PFSK-1 (cell line): ENCODE measurements at regions not wholly inside any gene's neighbourhood (a gene's known extent, or its start where the extent isn't known, plus 50 kb on each side); places are given as distances from the start of the nearest gene placed in this dataset.

Experiments
- FOXP2 ChIP-seq: optimal IDR thresholded peaks from 2 replicates; pipeline ENCODE3; 2011; ENCODE audit warnings: borderline replicate concordance, control low read depth, inconsistent platforms; ENCODE audit not compliant: insufficient read depth; ENCODE audit errors: extremely low read length, extremely low read depth
- POLR2AphosphoS5 ChIP-seq: IDR thresholded peaks from 2 replicates; pipeline ENCODE4 v1.6.1; 2012; ENCODE audit warnings: low read depth, mild to moderate bottlenecking, control low read depth, low read length, moderate library complexity
- SIN3A ChIP-seq: IDR thresholded peaks from 2 replicates; pipeline ENCODE4 v1.6.1; 2012; ENCODE audit warnings: mild to moderate bottlenecking, low read length, moderate library complexity, borderline replicate concordance; ENCODE audit not compliant: insufficient read depth
- TAF1 ChIP-seq: IDR thresholded peaks from 2 replicates; pipeline ENCODE4 v1.6.1; 2012; ENCODE audit warnings: low read length, control low read depth, borderline replicate concordance; ENCODE audit not compliant: insufficient read depth
- TF ChIP-seq, protein P1 (sequence below), 2 experiments: IDR thresholded peaks; 2 replicates each; pipeline versions ENCODE4 v1.6.1 to v1.8.0; 2011 to 2012; ENCODE audit warnings: low read depth in 2 of 2, low read length in 2 of 2, control low read depth in 1 of 2, inconsistent platforms in 1 of 2, mild to moderate bottlenecking in 1 of 2, moderate library complexity in 1 of 2; ENCODE audit not compliant: insufficient read depth in 1 of 2

DNA sequence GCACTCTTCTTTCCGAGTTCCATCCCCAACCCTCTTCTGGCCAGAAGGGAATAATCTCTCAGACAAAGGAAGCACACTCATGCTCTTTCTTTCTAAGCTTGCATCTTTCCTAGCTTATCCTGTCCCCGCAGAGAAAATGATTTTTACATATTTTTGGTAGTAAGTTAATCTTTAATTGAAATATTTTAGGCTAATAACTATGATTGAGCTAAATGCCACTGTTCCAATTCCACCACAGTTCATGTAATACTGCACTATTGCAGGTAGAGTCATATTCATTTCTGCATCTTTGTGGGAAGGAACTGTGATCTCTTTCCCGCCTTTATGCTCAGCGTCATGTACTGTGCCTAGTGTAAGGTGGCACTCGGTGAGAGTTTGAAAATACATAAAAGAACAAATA lies 158.9 kb upstream of the FOXG1 start:
- TF ChIP-seq POLR2AphosphoS5, result no peak
- no peak for TF ChIP-seq SIN3A
- TF ChIP-seq TAF1, result no peak
- no peak for TF ChIP-seq FOXP2
- TF ChIP-seq, protein P1, sequence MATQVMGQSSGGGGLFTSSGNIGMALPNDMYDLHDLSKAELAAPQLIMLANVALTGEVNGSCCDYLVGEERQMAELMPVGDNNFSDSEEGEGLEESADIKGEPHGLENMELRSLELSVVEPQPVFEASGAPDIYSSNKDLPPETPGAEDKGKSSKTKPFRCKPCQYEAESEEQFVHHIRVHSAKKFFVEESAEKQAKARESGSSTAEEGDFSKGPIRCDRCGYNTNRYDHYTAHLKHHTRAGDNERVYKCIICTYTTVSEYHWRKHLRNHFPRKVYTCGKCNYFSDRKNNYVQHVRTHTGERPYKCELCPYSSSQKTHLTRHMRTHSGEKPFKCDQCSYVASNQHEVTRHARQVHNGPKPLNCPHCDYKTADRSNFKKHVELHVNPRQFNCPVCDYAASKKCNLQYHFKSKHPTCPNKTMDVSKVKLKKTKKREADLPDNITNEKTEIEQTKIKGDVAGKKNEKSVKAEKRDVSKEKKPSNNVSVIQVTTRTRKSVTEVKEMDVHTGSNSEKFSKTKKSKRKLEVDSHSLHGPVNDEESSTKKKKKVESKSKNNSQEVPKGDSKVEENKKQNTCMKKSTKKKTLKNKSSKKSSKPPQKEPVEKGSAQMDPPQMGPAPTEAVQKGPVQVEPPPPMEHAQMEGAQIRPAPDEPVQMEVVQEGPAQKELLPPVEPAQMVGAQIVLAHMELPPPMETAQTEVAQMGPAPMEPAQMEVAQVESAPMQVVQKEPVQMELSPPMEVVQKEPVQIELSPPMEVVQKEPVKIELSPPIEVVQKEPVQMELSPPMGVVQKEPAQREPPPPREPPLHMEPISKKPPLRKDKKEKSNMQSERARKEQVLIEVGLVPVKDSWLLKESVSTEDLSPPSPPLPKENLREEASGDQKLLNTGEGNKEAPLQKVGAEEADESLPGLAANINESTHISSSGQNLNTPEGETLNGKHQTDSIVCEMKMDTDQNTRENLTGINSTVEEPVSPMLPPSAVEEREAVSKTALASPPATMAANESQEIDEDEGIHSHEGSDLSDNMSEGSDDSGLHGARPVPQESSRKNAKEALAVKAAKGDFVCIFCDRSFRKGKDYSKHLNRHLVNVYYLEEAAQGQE (IDR thresholded peaks at IDR 0.05; ENCODE audit: insufficient read depth in 1 of 2, low read depth in 2 of 2, low read length in 2 of 2), result no peak

DNA sequence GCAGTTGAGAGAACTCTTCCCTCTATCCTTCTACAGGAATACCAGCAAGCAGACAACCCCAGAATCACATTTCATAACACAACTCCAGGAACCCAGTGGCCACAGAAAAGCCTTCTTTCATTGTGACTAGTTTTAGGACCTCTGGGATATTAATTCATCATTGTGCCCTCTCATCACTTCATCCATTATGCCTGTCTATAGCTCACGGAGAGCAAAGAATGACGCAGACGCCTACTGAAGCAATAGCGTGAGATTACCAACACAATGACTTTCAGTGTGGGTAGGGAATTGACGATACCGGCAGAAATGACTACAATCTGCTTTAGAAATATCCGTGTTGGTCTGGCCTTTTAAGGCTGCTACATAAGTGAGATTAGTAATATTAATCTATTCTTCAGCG lies 158.1 kb upstream of the FOXG1 start:
- TF ChIP-seq SIN3A, result no peak

DNA sequence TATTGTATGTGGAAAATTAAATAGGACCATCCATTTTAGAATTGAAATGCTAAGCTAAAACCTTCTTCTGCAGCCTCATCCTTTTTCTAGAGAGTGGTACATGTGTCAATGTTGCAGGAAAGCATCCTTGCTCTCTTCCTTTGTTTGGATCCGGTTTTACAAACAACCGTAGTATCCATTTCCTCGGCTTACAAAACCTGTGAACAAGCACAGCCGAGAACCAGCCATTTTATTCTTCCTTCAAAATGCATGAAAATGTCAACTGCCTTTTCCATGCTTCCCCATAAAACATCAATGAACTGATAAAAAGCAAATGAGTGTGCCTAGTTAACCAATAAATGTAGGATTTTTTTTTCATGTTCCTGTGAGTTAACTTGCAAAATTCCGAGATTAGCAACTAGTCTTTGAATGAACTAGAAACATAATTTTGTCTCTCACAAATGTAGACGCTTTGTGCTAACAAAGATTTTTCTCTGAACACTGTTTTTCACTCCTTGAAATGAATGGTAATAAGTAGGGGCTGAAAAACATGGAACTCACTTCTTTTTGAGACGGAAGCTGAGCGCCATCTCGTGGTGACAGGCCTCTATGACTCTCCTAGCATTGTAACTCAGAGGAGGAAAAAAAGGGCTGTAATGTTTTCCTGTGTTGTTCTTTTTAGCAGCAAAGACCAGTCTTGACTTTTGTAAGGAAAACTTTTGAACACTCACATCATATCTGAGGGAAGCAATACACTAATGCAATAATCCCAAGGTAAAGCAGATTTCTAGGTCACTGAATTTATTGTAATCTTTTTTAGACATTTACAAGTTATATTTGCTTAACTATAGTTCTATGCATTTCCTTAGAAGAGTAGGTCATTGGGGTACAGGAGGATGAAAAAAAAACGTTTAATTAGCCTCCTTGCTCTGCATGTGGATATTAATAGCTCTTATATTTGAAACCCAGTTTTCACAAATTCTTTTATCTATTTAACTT lies 157.4 kb upstream of the FOXG1 start:
- TF ChIP-seq SIN3A, result no peak
- TF ChIP-seq TAF1, result no peak
- TF ChIP-seq POLR2AphosphoS5, result no peak
- TF ChIP-seq, protein P1 (IDR thresholded peaks at IDR 0.05; ENCODE audit: insufficient read depth in 1 of 2, low read depth in 2 of 2, low read length in 2 of 2), result no peak

DNA sequence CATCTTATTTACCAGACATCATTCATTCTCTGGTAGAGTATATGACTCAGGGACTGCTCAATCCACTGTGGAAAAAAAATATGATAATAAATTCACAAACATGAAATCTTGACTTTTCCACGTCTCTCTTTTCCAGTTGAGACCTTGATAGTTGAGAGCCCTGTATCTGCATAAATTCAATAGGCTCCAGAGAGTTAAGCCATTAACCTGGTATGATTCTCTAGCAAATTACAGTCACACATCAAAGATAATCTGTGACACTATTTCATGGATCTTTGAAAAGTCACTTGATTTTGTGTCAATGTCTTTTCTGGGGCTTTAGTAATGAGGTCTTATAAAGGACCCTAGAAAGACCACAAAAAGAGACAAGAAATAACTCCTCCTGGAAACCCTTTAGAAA lies 154.2 kb upstream of the FOXG1 start:
- TF ChIP-seq, protein P1 (IDR thresholded peaks at IDR 0.05; ENCODE audit: insufficient read depth in 1 of 2, low read depth in 2 of 2, low read length in 2 of 2), result no peak
- TF ChIP-seq SIN3A (no peak), FOXP2 (no peak), POLR2AphosphoS5 (no peak), TAF1 (no peak)

DNA sequence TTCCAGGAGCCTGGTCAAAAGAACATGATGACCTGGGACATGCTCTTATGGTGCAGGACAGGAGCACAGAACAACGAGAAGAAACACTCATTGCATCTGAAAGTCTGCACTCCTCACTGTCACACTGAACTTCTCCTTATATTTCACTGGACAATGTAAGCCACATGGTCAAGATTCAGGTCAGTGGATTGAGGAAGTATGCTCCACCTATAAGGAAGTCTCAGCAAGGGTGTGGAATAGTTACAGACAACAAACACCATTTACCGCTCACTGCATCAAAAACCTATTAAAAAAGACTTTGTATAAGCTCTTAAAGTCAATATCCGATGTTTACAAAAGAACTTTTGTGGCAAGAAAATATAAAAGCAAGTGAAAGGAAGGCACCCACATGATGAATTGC lies 153.1 kb upstream of the FOXG1 start:
- TF ChIP-seq, protein P1 (IDR thresholded peaks at IDR 0.05; ENCODE audit: insufficient read depth in 1 of 2, low read depth in 2 of 2, low read length in 2 of 2), result no peak
- TF ChIP-seq TAF1 (no peak), SIN3A (no peak), POLR2AphosphoS5 (no peak), FOXP2 (no peak)
